UCSD-AML1 (cell line): ENCODE measurements at regions not wholly inside any gene's neighbourhood (a gene's known extent, or its start where the extent isn't known, plus 50 kb on each side); places are given as distances from the start of the nearest gene placed in this dataset.
"Not testable (repeated sequence)": the region's sequence is repeated elsewhere in the genome, so short reads cannot be mapped to it uniquely, and the experiment has no call there.

Experiments
- DNase-seq: peaks from one replicate; lab custom pipeline; 2025; ENCODE audit not compliant: unreplicated experiment; lab: John Stamatoyannopoulos, UW

- DNase-seq, result no peak
Observed at GRCh38 chr10:9061871-9062270, 1007.4 kb downstream of the GATA3 start.

DNA sequence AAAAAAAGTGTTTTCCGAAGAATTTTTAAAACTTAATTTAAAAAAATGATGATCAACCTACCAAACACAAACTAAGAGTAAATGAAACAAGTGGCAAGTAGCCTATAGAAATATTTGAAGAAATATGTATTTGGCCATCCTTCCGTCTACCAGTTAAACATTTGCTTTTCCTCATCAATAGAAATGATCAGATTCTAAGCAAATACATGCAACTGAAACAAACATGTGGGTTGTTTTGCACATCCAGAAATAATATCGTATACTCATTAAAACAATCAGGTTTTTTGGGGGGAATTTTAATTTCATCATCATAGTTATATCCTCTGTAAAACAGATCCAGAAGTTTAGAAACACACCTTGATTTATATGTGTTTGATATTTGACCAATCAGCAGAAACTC, 1011.7 kb downstream of the GATA3 start:
- DNase-seq, result no peak

GRCh38 chr10:9068003-9068402, 1013.5 kb downstream of the GATA3 start:
- DNase-seq, result no peak

- DNase-seq, result no peak
Observed at GRCh38 chr10:9069136-9069535, 1014.6 kb downstream of the GATA3 start.

DNA sequence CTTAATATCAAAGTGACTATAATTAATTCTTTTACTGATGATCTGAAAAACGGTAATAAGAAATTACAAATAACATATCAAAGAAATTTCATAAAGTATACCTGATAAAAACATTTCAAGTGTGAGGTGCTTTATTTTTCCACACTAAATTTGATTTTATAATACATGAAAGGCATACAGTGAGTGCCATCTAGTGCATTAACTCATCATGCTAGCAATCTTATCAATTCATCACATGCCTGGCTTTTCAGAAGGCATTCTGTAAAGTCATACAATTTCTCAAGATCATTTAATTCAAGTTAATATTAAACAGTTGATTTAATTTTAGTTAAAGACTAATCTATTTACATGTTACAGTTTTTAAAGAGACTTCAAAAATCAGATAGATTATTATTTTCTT, 1020.9 kb downstream of the GATA3 start:
- DNase-seq, result no peak

- no peak for DNase-seq
Observed at GRCh38 chr10:9076066-9076465, 1021.6 kb downstream of the GATA3 start.

DNA sequence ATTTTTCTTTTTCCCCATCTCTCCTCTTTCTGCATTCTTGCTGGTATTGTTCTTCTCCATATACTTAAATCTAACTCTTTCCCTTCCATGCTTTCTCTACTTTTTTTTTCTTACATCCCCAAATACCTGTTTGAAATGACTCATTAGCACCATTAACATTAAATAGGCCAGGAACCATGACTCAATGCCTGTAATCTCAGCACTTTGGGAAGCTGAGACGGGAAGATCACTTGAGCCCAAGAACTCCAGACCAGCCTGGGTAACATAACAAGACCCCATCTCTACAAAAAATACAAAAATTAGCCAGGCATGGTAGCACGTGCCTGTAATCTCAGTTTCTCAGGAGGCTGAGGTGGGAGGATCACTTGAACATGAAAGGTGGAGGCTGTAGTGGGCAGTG, 1026.8 kb downstream of the GATA3 start:
- no peak for DNase-seq

GRCh38 chr10:9081961-9082360, 1027.5 kb downstream of the GATA3 start:
- DNase-seq, result no peak

GRCh38 chr10:9091530-9092093, 1037.1 kb downstream of the GATA3 start:
- no peak for DNase-seq

DNA sequence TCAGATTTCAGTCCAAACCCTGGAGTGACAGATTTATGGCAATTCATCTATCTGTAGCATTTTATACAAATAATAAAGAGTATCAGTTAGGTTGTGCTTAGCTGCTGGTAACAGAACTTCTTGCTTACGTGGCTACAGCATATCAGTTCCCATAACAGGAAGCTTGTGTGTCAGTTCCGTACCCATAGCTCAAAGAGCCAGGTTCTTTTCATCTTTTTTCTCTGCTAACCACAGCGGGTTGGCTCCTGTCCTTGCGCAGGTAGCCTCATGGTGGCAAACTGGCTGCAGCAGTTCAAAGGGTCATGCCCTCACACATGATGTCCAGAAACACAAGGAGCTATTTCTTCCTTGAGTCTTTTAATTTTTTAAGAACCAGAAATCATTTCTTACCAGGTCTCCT, 1041.8 kb downstream of the GATA3 start:
- no peak for DNase-seq

GRCh38 chr10:9097206-9097990, 1042.9 kb downstream of the GATA3 start:
- DNase-seq, result no peak

- no peak for DNase-seq
Observed at GRCh38 chr10:9097991-9098306, 1043.5 kb downstream of the GATA3 start.

GRCh38 chr10:9102026-9102425, 1047.5 kb downstream of the GATA3 start:
- DNase-seq, result no peak

DNA sequence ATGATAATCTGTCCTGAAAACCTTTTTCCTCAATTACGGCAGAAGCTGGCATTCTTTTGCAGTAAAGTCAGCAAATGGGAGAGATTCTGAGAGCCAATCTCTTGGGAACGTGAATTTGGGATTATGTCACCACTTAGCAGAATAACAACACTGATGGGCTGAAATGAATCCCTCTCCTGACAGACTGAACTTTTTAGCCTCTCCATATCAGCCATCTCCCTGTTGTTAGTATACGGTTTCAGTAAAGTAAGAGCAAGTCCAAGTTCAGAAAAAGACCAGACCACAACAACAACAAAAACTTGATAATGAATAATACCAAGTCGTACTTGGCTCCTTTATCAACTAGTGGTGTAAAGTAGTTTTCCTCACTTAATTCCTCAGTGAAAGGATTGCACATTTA, 1048.8 kb downstream of the GATA3 start:
- DNase-seq, result no peak

- DNase-seq, result no peak
Observed at GRCh38 chr10:9111976-9112375, 1057.5 kb downstream of the GATA3 start.

GRCh38 chr10:9126728-9127127, 1072.2 kb downstream of the GATA3 start:
- no peak for DNase-seq

GRCh38 chr10:9137368-9137767, 1082.9 kb downstream of the GATA3 start:
- DNase-seq, result no peak

GRCh38 chr10:9138829-9139228, 1084.3 kb downstream of the GATA3 start:
- not testable (repeated sequence) for DNase-seq

DNA sequence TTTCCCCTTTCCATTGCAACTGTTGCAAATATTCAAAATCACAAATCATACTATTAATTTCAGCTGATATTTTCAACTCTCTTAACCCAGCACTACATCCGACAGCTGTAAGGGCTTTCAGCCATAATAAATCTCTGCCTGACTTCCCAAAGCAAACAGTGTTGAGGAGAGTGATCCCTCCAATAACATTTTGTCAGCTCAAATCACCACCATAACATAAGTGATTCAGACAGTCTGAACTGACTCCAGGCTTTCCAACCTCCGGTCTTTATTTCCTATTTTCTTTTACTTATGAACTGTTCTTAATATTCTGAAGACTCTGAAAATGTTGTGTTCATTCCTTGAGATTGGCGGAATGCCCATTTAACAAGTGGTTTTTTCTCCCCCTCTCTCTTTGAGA, 1085.9 kb downstream of the GATA3 start:
- DNase-seq, result no peak

DNA sequence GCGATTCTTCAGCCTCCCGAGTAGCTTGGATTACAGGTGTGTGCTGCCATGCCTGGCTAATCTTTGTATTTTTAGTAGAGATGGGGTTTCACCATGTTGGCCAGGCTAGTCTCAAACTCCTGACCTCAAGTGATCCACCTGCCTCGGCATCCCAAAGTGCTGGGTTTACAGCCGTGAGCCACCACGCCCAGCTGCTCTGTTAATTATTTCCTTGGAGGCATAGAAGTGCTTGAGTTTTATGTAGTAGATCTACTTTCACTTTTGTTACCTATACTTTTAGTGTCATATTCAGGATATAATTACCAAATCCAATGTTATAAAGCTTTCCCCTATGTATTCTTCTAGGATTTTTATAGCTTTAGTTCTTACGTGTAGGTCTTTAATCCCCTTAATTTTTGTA, 1093.0 kb downstream of the GATA3 start:
- DNase-seq, result no peak

GRCh38 chr10:9149134-9149533, 1094.6 kb downstream of the GATA3 start:
- DNase-seq, result no peak

DNA sequence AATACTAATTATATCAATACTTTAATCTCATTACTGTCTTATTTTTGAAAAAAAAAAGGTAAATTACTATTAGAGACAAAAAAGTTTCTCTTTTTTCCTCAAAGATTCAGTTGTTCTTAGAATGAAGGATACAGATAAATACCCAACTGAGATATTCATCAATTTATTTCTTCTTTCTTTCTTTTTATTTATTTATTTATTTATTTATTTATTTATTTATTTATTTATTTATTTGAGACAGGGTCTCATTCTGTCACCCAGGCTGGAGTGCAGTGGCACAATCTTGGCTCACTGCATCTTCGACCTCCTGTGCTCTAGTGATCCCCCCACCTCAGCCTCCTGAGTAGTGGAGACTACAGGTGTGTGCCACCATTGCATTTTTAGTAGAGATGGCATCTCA, 1098.6 kb downstream of the GATA3 start:
- DNase-seq, result not testable (repeated sequence)

GRCh38 chr10:9157656-9158055, 1103.2 kb downstream of the GATA3 start:
- DNase-seq, result no peak
